ENCODE measurements at regions not wholly inside any gene's neighbourhood (a gene's known extent, or its start where the extent isn't known, plus 50 kb on each side); places are given as distances from the start of the nearest gene placed in this dataset.
"Not testable (repeated sequence)": the region's sequence is repeated elsewhere in the genome, so short reads cannot be mapped to it uniquely, and the experiment has no call there.

DNA sequence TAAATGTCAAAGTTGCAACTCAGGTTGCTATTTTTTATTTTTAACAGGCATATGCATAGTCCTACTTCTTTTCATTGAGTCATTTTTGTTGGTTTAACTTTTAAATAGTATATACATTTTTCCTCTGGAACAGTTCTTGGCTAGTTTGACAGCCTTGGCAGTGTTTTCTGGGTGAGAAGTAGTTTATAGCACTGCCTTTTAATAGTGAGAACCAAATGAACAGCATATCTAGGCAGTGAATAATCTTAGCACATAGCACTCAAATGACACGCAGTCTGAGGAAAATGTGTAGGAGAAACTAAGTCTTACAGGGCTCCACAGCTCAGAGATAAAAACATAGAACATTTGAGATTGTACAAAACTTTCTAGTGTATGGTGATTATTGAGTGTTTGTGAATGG, 265.5 kb upstream of the POT1 start:
- Histone ChIP-seq H2AFZ (ENCODE audit: low read depth, low read length) (no peak overlapping the region), H3K27me3 (ENCODE audit: insufficient read depth, low read length) (no peaks in the 10 kb centered on the region), H3K36me3 (ENCODE audit: insufficient read depth, low read length) (no peaks in the 10 kb centered on the region), H3K4me2 (ENCODE audit: low read length) (no peak overlapping the region), H4K20me1 (ENCODE audit: insufficient read depth, low read length) (no peaks in the 10 kb centered on the region), H3K9ac (ENCODE audit: low read length) (no peak overlapping the region), H3K79me2 (ENCODE audit: insufficient read depth, low read length) (no peaks in the 10 kb centered on the region), H3K27ac (ENCODE audit: low read depth, low read length) (no peak overlapping the region), H3K4me3 (ENCODE audit: insufficient read depth, low read depth, low read length) (no peak overlapping the region), H3K9me3 (ENCODE audit: insufficient read depth, low read depth, low read length) (no peaks in the 10 kb centered on the region), H3K4me1 (ENCODE audit: insufficient read depth, low read length) (no peaks in the 10 kb centered on the region)
- FAIRE-seq (no peak), DNase-seq (ENCODE audit: low read depth) (peak; percentile 34)
- Mint-ChIP-seq H3K27me3 (ENCODE audit: low read depth, unreplicated experiment) (no peaks in the 10 kb centered on the region), H3K4me1 (ENCODE audit: low read depth, unreplicated experiment) (peaks cover 20% of the 10 kb centered on the region), H3K9me3 (ENCODE audit: unreplicated experiment) (peaks cover 3% of the 10 kb centered on the region), H3K27ac (ENCODE audit: unreplicated experiment) (peak overlapping the region; percentile 48), H3K4me3 (ENCODE audit: unreplicated experiment) (no peak overlapping the region), H3K36me3 (ENCODE audit: low read depth, unreplicated experiment) (no peaks in the 10 kb centered on the region)
- TF ChIP-seq, protein P1, sequence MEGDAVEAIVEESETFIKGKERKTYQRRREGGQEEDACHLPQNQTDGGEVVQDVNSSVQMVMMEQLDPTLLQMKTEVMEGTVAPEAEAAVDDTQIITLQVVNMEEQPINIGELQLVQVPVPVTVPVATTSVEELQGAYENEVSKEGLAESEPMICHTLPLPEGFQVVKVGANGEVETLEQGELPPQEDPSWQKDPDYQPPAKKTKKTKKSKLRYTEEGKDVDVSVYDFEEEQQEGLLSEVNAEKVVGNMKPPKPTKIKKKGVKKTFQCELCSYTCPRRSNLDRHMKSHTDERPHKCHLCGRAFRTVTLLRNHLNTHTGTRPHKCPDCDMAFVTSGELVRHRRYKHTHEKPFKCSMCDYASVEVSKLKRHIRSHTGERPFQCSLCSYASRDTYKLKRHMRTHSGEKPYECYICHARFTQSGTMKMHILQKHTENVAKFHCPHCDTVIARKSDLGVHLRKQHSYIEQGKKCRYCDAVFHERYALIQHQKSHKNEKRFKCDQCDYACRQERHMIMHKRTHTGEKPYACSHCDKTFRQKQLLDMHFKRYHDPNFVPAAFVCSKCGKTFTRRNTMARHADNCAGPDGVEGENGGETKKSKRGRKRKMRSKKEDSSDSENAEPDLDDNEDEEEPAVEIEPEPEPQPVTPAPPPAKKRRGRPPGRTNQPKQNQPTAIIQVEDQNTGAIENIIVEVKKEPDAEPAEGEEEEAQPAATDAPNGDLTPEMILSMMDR (IDR thresholded peaks at IDR 0.05; ENCODE audit: insufficient read depth, low read depth, low read length) = no peak
- TF ChIP-seq EZH2 (IDR thresholded peaks at IDR 0.05; ENCODE audit: insufficient read depth, low read length) = no peak

DNA sequence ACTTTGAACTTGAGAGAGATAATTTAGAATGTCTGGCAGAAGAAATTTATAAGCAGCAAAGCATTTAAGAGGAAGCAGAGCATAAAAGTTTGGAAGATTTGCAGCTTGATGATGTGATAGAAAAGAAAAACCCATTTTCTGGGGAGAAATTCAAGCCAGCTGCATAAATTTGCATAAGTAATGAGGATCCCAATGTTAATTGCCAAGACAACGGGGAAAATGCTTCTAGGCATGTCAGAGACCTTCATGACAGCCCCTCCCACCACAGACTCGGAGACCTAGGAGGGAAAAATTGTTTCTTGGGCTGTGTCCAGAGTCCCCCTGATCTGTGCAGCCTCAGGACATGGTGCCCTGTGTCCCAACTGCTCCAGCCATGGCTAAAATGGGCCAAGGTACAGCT, 263.6 kb upstream of the POT1 start:
- no peak for TF ChIP-seq EZH2 (IDR thresholded peaks at IDR 0.05; ENCODE audit: insufficient read depth, low read length)
- TF ChIP-seq, protein P1 (IDR thresholded peaks at IDR 0.05; ENCODE audit: insufficient read depth, low read depth, low read length) = no peak
- Mint-ChIP-seq H3K27me3 (ENCODE audit: low read depth, unreplicated experiment) (no peaks in the 10 kb centered on the region), H3K27ac (ENCODE audit: unreplicated experiment) (no peak overlapping the region), H3K4me1 (ENCODE audit: low read depth, unreplicated experiment) (peaks cover 20% of the 10 kb centered on the region), H3K9me3 (ENCODE audit: unreplicated experiment) (peaks cover 3% of the 10 kb centered on the region), H3K36me3 (ENCODE audit: low read depth, unreplicated experiment) (no peaks in the 10 kb centered on the region), H3K4me3 (ENCODE audit: unreplicated experiment) (no peak overlapping the region)
- Histone ChIP-seq H3K9ac (ENCODE audit: low read length) (no peak overlapping the region), H2AFZ (ENCODE audit: low read depth, low read length) (no peak overlapping the region), H3K27me3 (ENCODE audit: insufficient read depth, low read length) (no peaks in the 10 kb centered on the region), H3K4me1 (ENCODE audit: insufficient read depth, low read length) (no peaks in the 10 kb centered on the region), H3K9me3 (ENCODE audit: insufficient read depth, low read depth, low read length) (no peaks in the 10 kb centered on the region), H3K79me2 (ENCODE audit: insufficient read depth, low read length) (no peaks in the 10 kb centered on the region), H3K36me3 (ENCODE audit: insufficient read depth, low read length) (no peaks in the 10 kb centered on the region), H3K27ac (ENCODE audit: low read depth, low read length) (no peak overlapping the region), H4K20me1 (ENCODE audit: insufficient read depth, low read length) (no peaks in the 10 kb centered on the region), H3K4me3 (ENCODE audit: insufficient read depth, low read depth, low read length) (no peak overlapping the region), H3K4me2 (ENCODE audit: low read length) (no peak overlapping the region)
- no peak for DNase-seq (ENCODE audit: low read depth)
- no peak for FAIRE-seq

DNA sequence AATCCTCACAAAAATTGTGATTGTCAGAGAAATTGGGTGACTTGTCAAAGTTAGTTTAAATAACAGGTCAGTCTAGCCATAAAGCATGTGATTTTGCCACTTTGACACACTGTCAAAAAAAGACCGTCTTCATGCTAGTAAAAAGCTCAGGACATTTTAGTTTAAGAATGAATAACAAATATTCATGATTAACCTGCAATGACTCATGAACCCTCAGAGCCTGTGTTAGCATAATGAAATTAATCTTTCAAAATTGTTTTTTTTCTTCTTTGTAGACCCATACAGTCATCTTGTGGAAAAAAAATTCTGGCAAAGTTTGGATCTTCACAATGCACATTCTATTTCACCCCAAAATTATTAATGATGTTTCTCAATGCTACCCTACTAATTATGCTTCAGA, 255.2 kb upstream of the POT1 start:
- Mint-ChIP-seq H3K27me3 (ENCODE audit: low read depth, unreplicated experiment) (no peaks in the 10 kb centered on the region), H3K27ac (ENCODE audit: unreplicated experiment) (no peak overlapping the region)
- H3K4me1 ChIP-seq (ENCODE audit: insufficient read depth, low read length) = no peaks in the 10 kb centered on the region

DNA sequence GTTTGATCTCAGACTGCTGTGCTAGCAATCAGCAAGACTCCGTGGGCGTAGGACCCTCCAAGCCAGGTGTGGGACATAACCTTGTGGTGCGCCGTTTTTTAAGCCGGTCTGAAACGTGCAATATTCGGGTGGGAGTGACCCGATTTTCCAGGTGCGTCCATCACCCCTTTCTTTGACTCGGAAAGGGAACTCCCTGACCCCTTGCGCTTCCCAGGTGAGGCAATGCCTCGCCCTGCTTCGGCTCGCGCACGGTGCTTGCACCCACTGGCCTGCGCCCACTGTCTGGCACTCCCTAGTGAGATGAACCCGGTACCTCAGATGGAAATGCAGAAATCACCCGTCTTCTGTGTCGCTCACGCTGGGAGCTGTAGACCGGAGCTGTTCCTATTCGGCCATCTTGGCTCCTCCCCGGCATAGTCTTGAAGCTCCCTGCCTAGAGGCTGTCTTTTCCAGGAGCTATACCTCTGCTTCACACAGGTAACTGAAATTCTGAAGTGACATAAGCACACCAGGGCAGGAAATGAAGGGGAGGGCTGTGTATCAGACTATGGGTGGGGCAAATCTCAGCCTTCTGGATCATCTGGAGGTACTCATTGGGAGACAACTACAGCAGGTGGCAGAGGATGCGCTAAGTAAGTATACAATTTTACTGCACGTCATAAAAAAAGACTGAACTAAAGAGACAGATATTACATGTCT, 252.1 kb upstream of the POT1 start:
- not testable (repeated sequence) for H3K79me2 ChIP-seq (ENCODE audit: insufficient read depth, low read length); H3K4me3 Mint-ChIP-seq (ENCODE audit: unreplicated experiment); H3K27me3 Mint-ChIP-seq (ENCODE audit: low read depth, unreplicated experiment); H3K9me3 Mint-ChIP-seq (ENCODE audit: unreplicated experiment); H2AFZ ChIP-seq (ENCODE audit: low read depth, low read length); H3K27ac Mint-ChIP-seq (ENCODE audit: unreplicated experiment); H3K4me3 ChIP-seq (ENCODE audit: insufficient read depth, low read depth, low read length); DNase-seq (ENCODE audit: low read depth); H3K9ac ChIP-seq (ENCODE audit: low read length); H3K4me2 ChIP-seq (ENCODE audit: low read length); H3K9me3 ChIP-seq (ENCODE audit: insufficient read depth, low read depth, low read length); H3K4me1 ChIP-seq (ENCODE audit: insufficient read depth, low read length); H4K20me1 ChIP-seq (ENCODE audit: insufficient read depth, low read length); FAIRE-seq; H3K36me3 ChIP-seq (ENCODE audit: insufficient read depth, low read length); H3K27me3 ChIP-seq (ENCODE audit: insufficient read depth, low read length); H3K27ac ChIP-seq (ENCODE audit: low read depth, low read length); H3K4me1 Mint-ChIP-seq (ENCODE audit: low read depth, unreplicated experiment); H3K36me3 Mint-ChIP-seq (ENCODE audit: low read depth, unreplicated experiment)

More for the DNA sequence above, 255.2 kb upstream of the POT1 start:
- FAIRE-seq (no peak), DNase-seq (ENCODE audit: low read depth) (no peak)
- Histone ChIP-seq H3K9me3 (ENCODE audit: insufficient read depth, low read depth, low read length) (no peaks in the 10 kb centered on the region), H3K9ac (ENCODE audit: low read length) (no peak overlapping the region), H3K27ac (ENCODE audit: low read depth, low read length) (no peak overlapping the region), H4K20me1 (ENCODE audit: insufficient read depth, low read length) (no peaks in the 10 kb centered on the region), H3K27me3 (ENCODE audit: insufficient read depth, low read length) (no peaks in the 10 kb centered on the region), H2AFZ (ENCODE audit: low read depth, low read length) (no peak overlapping the region), H3K79me2 (ENCODE audit: insufficient read depth, low read length) (no peaks in the 10 kb centered on the region), H3K4me3 (ENCODE audit: insufficient read depth, low read depth, low read length) (no peak overlapping the region), H3K4me2 (ENCODE audit: low read length) (no peak overlapping the region), H3K36me3 (ENCODE audit: insufficient read depth, low read length) (no peaks in the 10 kb centered on the region)
- Mint-ChIP-seq H3K4me3 (ENCODE audit: unreplicated experiment) (no peak overlapping the region), H3K4me1 (ENCODE audit: low read depth, unreplicated experiment) (no peaks in the 10 kb centered on the region), H3K36me3 (ENCODE audit: low read depth, unreplicated experiment) (no peaks in the 10 kb centered on the region), H3K9me3 (ENCODE audit: unreplicated experiment) (no peaks in the 10 kb centered on the region)
- TF ChIP-seq, protein P1 (IDR thresholded peaks at IDR 0.05; ENCODE audit: insufficient read depth, low read depth, low read length) = no peak
- TF ChIP-seq EZH2 (IDR thresholded peaks at IDR 0.05; ENCODE audit: insufficient read depth, low read length) = no peak

Data from astrocyte (in vitro differentiated cells and primary cell).